GM12878 (cell line): ENCODE measurements at regions not wholly inside any gene's neighbourhood (a gene's known extent, or its start where the extent isn't known, plus 50 kb on each side); places are given as distances from the start of the nearest gene placed in this dataset.

Source experiments
- ATAC-seq: fragments of 200-7000 bp; cut with Tn5 transposase; 3 replicates; pipeline ENCODE4 v1.9.1; 2020; ENCODE audit warnings: mild to moderate bottlenecking, moderate library complexity
- BruUV-seq: library from RNA; stranded (reverse); fragments of 400-500 nt; replicated peaks from 2 replicates; lab custom pipeline; 2021; lab: Mats Ljungman, UMichigan
- CTCF ChIA-PET: fragments of 300-600 bp; sonication (Branson Sonifier 250); formaldehyde crosslinking; extraction: SDS; loops from one replicate; lab custom pipeline; 2021; ENCODE audit warnings: inconsistent platforms; lab: Yijun Ruan, JAX
- POLR2A ChIA-PET: fragments of 350-600 bp; formaldehyde crosslinking; extraction: SDS; loops from one replicate; lab custom pipeline; 2021; ENCODE audit warnings: inconsistent platforms; lab: Charles Lee
- RAD21 ChIA-PET: fragments of 300-600 bp; sonication (Branson Sonifier 250); formaldehyde crosslinking; loops from one replicate; lab custom pipeline; 2023; ENCODE audit warnings: antibody characterized with exemption; ENCODE audit not compliant: unreplicated experiment; lab: Charles Lee
- SMC1A ChIA-PET: fragments of 300-600 bp; sonication (Branson Sonifier 250); formaldehyde crosslinking; loops from one replicate; lab custom pipeline; 2023; ENCODE audit not compliant: unreplicated experiment, uncharacterized antibody; lab: Charles Lee
- DNase-seq: peaks from one replicate; pipeline ENCODE4 v3.0.0-alpha.2; 2011; ENCODE audit warnings: low read depth, low spot score
- FAIRE-seq: peaks from 3 replicates; lab custom pipeline; 2011; peaks lifted over from hg19 to GRCh38; lab: Jason Lieb, UNC
- H2AFZ ChIP-seq: 2 replicates; pipeline ENCODE4 v1.6.0; 2011; ENCODE audit warnings: low read depth, low read length, control low read depth; ENCODE audit not compliant: control insufficient read depth
- H3K27ac ChIP-seq: 2 replicates; pipeline ENCODE4 v1.5.1; 2011; ENCODE audit warnings: control low read depth; ENCODE audit not compliant: control insufficient read depth, insufficient read depth
- H3K27me3 ChIP-seq, 2 experiments: replicated peaks in 1 of 2; 2 replicates each; pipeline versions ENCODE4 v1.6.0 to v1.6.1; 2011; ENCODE audit warnings: low read length in 1 of 2; ENCODE audit not compliant: control insufficient read depth in 2 of 2, insufficient read depth in 2 of 2
- H3K36me3 ChIP-seq, 2 experiments: 2 replicates each; pipeline ENCODE4 v1.5.1; 2011; ENCODE audit warnings: low read length in 1 of 2; ENCODE audit not compliant: control insufficient read depth in 2 of 2, insufficient read depth in 2 of 2
- H3K4me1 ChIP-seq: 2 replicates; pipeline ENCODE4 v1.6.1; 2011; ENCODE audit warnings: mild to moderate bottlenecking, low read length, moderate library complexity, mixed read lengths; ENCODE audit not compliant: control insufficient read depth, insufficient read depth
- H3K4me2 ChIP-seq: 2 replicates; pipeline ENCODE4 v1.6.0; 2011; ENCODE audit warnings: control low read depth; ENCODE audit not compliant: control insufficient read depth, insufficient read depth
- H3K4me3 ChIP-seq: fragments of 200-600 bp; sonication (generic); 2 replicates; pipeline ENCODE4 v1.5.1; 2016
- H3K79me2 ChIP-seq: 2 replicates; pipeline ENCODE4 v1.6.0; 2011; ENCODE audit warnings: low read length; ENCODE audit not compliant: control insufficient read depth, insufficient read depth
- H3K9ac ChIP-seq: 2 replicates; pipeline ENCODE4 v1.8.0; 2011; ENCODE audit warnings: low read length, control low read depth, mixed read lengths; ENCODE audit not compliant: control insufficient read depth, insufficient read depth
- H3K9me3 ChIP-seq: replicated peaks from 3 replicates; pipeline ENCODE4 v1.5.1; 2011; ENCODE audit warnings: mild to moderate bottlenecking, low read length; ENCODE audit not compliant: control insufficient read depth, insufficient read depth
- H4K20me1 ChIP-seq: 2 replicates; pipeline ENCODE4 v1.6.0; 2011; ENCODE audit not compliant: control insufficient read depth, insufficient read depth
- BCL11A ChIP-seq: IDR thresholded peaks from 2 replicates; pipeline ENCODE4 v1.6.1; 2011; ENCODE audit warnings: low read depth, low read length
- HCFC1 ChIP-seq: fragments of 150-350 bp; IDR thresholded peaks from 2 replicates; pipeline ENCODE4 v1.6.1; 2014; ENCODE audit warnings: low read length
- IKZF1 ChIP-seq: fragments of 450-650 bp; conservative IDR thresholded peaks from 2 replicates; pipeline ENCODE4 v1.6.1; 2017; ENCODE audit warnings: antibody characterized with exemption, mild to moderate bottlenecking
- IRF4 ChIP-seq: IDR thresholded peaks from 2 replicates; pipeline ENCODE4 v1.6.1; 2011; ENCODE audit warnings: low read depth, low read length
- NR2C2 ChIP-seq: IDR thresholded peaks from 2 replicates; pipeline ENCODE4 v1.6.1; 2011; ENCODE audit warnings: borderline replicate concordance, low read depth; ENCODE audit not compliant: control insufficient read depth, insufficient read length
- RAD21 ChIP-seq: IDR thresholded peaks from 2 replicates; pipeline ENCODE4 v1.6.1; 2011; ENCODE audit warnings: mild to moderate bottlenecking, low read depth, low read length, moderate library complexity; ENCODE audit not compliant: insufficient read depth
- RAD51 ChIP-seq: fragments of 450-650 bp; IDR thresholded peaks from 2 replicates; pipeline ENCODE4 v1.6.1; 2016; ENCODE audit warnings: moderate library complexity, mild to moderate bottlenecking, inconsistent platforms
- RFX5 ChIP-seq: IDR thresholded peaks from 2 replicates; pipeline ENCODE4 v1.6.1; 2011; ENCODE audit warnings: low read depth, low read length, improper control_type of control experiment
- SRF ChIP-seq, 2 experiments: IDR thresholded peaks; 2 replicates each; pipeline ENCODE4 v1.6.1; 2011; ENCODE audit warnings: low read depth in 2 of 2, low read length in 2 of 2, mild to moderate bottlenecking in 1 of 2, moderate library complexity in 1 of 2
- WGBS: methylation state at CpG from one replicate; pipeline ENCODE4 v1.1.6; 2016; ENCODE audit warnings: low lambda C conversion rate; ENCODE audit not compliant: insufficient replicate concordance, insufficient coverage; ENCODE audit errors: missing lambda C conversion rate; 5-methylcytosine and 5-hydroxymethylcytosine counted together
- in situ Hi-C: fragments of 300-500 bp; cut with MboI; formaldehyde crosslinking; loops from 9 replicates; pipeline ENCODE4 v1.14.3; 2018; ENCODE audit warnings: mixed read lengths
- intact Hi-C: fragments of 100-400 bp; cut with micrococcal nuclease; formaldehyde crosslinking; loops from one replicate; pipeline ENCODE4 v1.14.2; 2022; ENCODE audit not compliant: unreplicated experiment
- TF ChIP-seq, protein P1 (sequence below): fragments of 450-650 bp; formaldehyde crosslinking; IDR thresholded peaks from 2 replicates; pipeline ENCODE4 v1.5.0; 2022; ENCODE audit warnings: mild to moderate bottlenecking, missing genetic modification characterization

DNA sequence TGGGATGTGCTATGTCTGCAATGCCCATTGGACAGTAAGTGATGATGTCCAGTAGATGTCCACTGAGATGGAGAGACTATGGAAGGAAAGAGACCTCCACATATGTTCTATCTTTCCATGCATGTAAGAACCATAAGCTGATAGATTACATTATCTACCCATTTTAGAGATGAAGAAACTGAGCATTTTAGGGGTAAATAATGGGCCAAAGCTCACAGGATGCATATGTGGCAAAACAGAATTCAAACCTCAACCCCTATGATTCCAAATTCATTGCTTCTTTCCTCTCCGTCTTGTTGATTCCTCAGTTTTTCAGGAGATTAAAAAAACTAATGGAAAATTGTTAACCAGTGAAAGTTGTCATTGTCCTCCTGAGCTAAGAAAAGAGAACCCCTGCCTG is 200.7 kb upstream of the PWP1 start:
- ATAC-seq, result no peak
- in situ Hi-C loops, result no loop called here
- ChIA-PET RAD21 (no interaction called here), CTCF (no interaction called here), POLR2A (no interaction called here), SMC1A (no interaction called here)
- no peaks in the 10 kb centered on the region for H3K9me3 ChIP-seq
- H3K9ac ChIP-seq, result no peak overlapping the region
- H3K79me2 ChIP-seq, result no peaks in the 10 kb centered on the region
- H3K4me2 ChIP-seq, result no peak overlapping the region
- no peak overlapping the region for H2AFZ ChIP-seq
- intact Hi-C loops, result no loop called here
- TF ChIP-seq BCL11A (no peak), IRF4 (no peak), RAD51 (no peak), NR2C2 (no peak), RAD21 (no peak), HCFC1 (no peak), SRF (IDR thresholded peaks at IDR 0.05; ENCODE audit: low read depth in 2 of 2, low read length in 2 of 2) (no peak), RFX5 (no peak), IKZF1 (no peak)
- TF ChIP-seq, protein P1, sequence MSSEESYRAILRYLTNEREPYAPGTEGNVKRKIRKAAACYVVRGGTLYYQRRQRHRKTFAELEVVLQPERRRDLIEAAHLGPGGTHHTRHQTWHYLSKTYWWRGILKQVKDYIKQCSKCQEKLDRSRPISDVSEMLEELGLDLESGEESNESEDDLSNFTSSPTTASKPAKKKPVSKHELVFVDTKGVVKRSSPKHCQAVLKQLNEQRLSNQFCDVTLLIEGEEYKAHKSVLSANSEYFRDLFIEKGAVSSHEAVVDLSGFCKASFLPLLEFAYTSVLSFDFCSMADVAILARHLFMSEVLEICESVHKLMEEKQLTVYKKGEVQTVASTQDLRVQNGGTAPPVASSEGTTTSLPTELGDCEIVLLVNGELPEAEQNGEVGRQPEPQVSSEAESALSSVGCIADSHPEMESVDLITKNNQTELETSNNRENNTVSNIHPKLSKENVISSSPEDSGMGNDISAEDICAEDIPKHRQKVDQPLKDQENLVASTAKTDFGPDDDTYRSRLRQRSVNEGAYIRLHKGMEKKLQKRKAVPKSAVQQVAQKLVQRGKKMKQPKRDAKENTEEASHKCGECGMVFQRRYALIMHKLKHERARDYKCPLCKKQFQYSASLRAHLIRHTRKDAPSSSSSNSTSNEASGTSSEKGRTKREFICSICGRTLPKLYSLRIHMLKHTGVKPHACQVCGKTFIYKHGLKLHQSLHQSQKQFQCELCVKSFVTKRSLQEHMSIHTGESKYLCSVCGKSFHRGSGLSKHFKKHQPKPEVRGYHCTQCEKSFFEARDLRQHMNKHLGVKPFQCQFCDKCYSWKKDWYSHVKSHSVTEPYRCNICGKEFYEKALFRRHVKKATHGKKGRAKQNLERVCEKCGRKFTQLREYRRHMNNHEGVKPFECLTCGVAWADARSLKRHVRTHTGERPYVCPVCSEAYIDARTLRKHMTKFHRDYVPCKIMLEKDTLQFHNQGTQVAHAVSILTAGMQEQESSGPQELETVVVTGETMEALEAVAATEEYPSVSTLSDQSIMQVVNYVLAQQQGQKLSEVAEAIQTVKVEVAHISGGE, result no peak
- DNase-seq, result no peak
- H3K4me3 ChIP-seq, result no peak overlapping the region
- WGBS, result 36% methylated on average over 1 of the region's 1 CpG
- no peaks in the 10 kb centered on the region for H3K36me3 ChIP-seq
- no peak overlapping the region for H3K27ac ChIP-seq
- no TSS peak for BruUV-seq
- 0 out of 2 replicates have a peak, but pooled peaks cover under 1% of the 10 kb centered on the region for H3K4me1 ChIP-seq
- no peaks in the 10 kb centered on the region for H4K20me1 ChIP-seq
- FAIRE-seq, result no peak
- H3K27me3 ChIP-seq, result no peaks in the 10 kb centered on the region
